ENCODE measurements at regions not wholly inside any gene's neighbourhood (a gene's known extent, or its start where the extent isn't known, plus 50 kb on each side); places are given as distances from the start of the nearest gene placed in this dataset.
"Not testable (repeated sequence)": the region's sequence is repeated elsewhere in the genome, so short reads cannot be mapped to it uniquely, and the experiment has no call there.

DNA sequence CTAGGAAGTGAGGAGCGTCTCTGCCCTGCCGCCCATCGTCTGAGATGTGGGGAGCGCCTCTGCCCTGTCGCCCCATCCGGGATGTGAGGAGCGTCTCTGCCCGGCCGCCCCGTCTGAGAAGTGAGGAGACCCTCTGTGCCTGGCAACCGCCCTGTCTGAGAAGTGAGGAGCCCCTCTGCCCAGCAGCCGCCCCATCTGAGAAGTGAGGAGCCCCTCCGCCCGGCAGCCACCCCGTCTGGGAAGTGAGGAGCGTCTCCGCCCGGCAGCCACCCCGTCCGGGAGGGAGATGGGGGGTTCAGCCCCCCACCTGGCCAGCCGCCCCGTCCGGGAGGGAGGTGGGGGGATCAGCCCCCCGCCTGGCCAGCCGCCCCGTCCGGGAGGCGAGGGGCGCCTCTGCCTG, 840.5 kb upstream of the CHORDC1 start:
- in situ Hi-C loops (cut with MboI; ENCODE audit: low sequenced_read_pairs); H3K4me1 ChIP-seq: not testable (repeated sequence)

GRCh38 chr11:91047882-91048281, 825.0 kb upstream of the CHORDC1 start:
- H3K4me1 ChIP-seq: no peaks in the 10 kb centered on the region
- no peaks in the 10 kb centered on the region for H3K9me3 ChIP-seq
- in situ Hi-C loops (cut with MboI; ENCODE audit: low sequenced_read_pairs): no loop called here
- DNase-seq (ENCODE audit: low spot score in 2 of 2): no peak
- no peaks in the 10 kb centered on the region for H3K27me3 ChIP-seq (ENCODE audit: low read depth)
- H3K4me3 ChIP-seq: no peak overlapping the region
- no peaks in the 10 kb centered on the region for H3K36me3 ChIP-seq (replicated peaks)

More for the DNA sequence above, 840.5 kb upstream of the CHORDC1 start:
- H3K4me3 ChIP-seq; DNase-seq (ENCODE audit: low spot score in 2 of 2); H3K27me3 ChIP-seq (ENCODE audit: low read depth); H3K9me3 ChIP-seq; H3K36me3 ChIP-seq (replicated peaks): not testable (repeated sequence)

GRCh38 chr11:91046261-91046660, 823.4 kb upstream of the CHORDC1 start:
- Histone ChIP-seq H3K4me1 (no peaks in the 10 kb centered on the region), H3K9me3 (no peaks in the 10 kb centered on the region), H3K27me3 (ENCODE audit: low read depth) (no peaks in the 10 kb centered on the region), H3K36me3 (replicated peaks) (no peaks in the 10 kb centered on the region), H3K4me3 (no peak overlapping the region)
- in situ Hi-C loops (cut with MboI; ENCODE audit: low sequenced_read_pairs): no loop called here
- no peak for DNase-seq (ENCODE audit: low spot score in 2 of 2)

DNA sequence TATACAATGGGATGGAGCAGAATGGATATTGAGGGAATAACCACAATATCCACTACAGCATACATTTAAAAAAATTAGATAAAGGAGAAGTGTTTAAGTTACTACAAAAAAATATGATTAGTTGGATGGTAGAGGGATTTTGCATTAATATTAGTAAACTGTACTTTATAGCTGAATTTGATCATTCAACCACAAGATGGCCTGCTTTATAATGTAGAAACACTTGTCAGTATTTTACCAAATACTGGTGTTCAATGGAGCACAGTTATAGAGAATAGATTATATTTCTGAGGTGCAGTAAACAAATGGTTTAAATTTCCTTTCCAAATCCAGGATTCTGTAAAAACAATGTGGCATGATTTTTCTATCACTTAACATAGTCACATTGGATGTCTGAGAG, 818.8 kb upstream of the CHORDC1 start:
- no peak for DNase-seq (ENCODE audit: low spot score in 2 of 2)
- no peaks in the 10 kb centered on the region for H3K9me3 ChIP-seq
- in situ Hi-C loops (cut with MboI; ENCODE audit: low sequenced_read_pairs): no loop called here

DNA sequence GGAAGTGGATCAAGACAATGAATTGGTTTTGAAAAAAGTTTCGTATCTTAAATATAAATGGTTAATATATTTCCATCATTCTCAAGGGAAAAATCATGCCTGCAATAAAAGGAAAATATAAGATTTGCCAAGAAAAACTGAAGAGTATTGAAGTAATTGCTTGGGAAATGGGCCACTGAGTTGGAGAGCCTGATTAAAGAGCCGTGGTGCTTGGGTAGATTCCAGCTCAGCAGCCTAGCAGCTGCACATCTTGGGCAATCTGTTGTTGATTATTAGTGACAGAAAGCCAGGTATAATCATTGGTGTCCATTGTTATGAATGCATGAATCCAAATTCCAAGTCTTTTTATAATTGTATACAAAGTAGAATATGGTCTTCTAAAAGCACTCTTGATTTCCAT, 800.9 kb upstream of the CHORDC1 start:
- H3K4me1 ChIP-seq: no peaks in the 10 kb centered on the region
- DNase-seq (ENCODE audit: low spot score in 2 of 2): no peak
- H3K36me3 ChIP-seq (replicated peaks): no peaks in the 10 kb centered on the region
- no peaks in the 10 kb centered on the region for H3K27me3 ChIP-seq (ENCODE audit: low read depth)
- H3K9me3 ChIP-seq: no peaks in the 10 kb centered on the region
- no peak overlapping the region for H3K4me3 ChIP-seq
- in situ Hi-C loops (cut with MboI; ENCODE audit: low sequenced_read_pairs): no loop called here

More for the DNA sequence above, 818.8 kb upstream of the CHORDC1 start:
- no peak overlapping the region for H3K4me3 ChIP-seq
- H3K36me3 ChIP-seq (replicated peaks): no peaks in the 10 kb centered on the region
- H3K27me3 ChIP-seq (ENCODE audit: low read depth): no peaks in the 10 kb centered on the region
- no peaks in the 10 kb centered on the region for H3K4me1 ChIP-seq

DNA sequence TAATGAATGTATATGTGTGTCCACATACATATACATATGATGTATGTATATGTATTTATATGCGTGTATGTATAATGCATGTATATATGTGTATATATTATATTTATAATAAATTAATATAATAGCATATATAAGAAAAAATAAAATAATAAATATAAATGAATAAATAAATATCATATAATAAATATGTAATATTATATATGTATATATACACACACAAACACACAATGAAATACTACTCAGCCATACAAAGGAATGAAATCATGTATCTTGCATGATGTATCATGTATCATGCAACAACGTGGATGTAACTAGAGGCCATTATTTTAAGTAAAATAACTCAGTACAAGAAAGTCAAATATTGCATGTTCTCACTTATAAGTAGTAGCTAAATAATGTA, 788.7 kb upstream of the CHORDC1 start:
- Histone ChIP-seq H3K36me3 (replicated peaks) (no peaks in the 10 kb centered on the region), H3K4me1 (no peaks in the 10 kb centered on the region), H3K27me3 (ENCODE audit: low read depth) (no peaks in the 10 kb centered on the region), H3K4me3 (no peak overlapping the region), H3K9me3 (no peaks in the 10 kb centered on the region)
- no peak for DNase-seq (ENCODE audit: low spot score in 2 of 2)
- in situ Hi-C loops (cut with MboI; ENCODE audit: low sequenced_read_pairs): no loop called here

- Histone ChIP-seq H3K9me3 (no peaks in the 10 kb centered on the region), H3K4me1 (no peaks in the 10 kb centered on the region), H3K36me3 (replicated peaks) (no peaks in the 10 kb centered on the region), H3K27me3 (ENCODE audit: low read depth) (no peaks in the 10 kb centered on the region), H3K4me3 (no peak overlapping the region)
- DNase-seq (ENCODE audit: low spot score in 2 of 2): no peak
- in situ Hi-C loops (cut with MboI; ENCODE audit: low sequenced_read_pairs): no loop called here
These were observed 782.6 kb upstream of the CHORDC1 start for GRCh38 chr11:91005458-91005857.

DNA sequence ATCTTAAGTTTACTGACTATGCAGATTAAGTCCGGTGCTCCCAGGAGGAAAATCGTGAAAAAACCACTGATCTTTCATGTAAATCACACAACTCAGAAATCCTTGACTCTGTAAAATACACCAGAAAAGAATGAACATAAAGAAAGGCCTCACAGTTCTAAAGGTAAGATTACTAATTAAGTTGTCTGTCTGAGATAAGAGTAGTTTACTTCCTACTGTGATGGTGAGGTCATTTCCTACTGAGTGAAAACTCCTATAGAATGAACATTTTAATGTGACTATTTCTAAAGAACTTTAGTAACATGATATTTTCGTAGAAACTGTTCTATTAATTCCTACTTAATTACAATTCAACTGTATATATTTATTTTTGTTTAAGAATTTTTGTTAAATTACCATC, 774.4 kb upstream of the CHORDC1 start:
- Histone ChIP-seq H3K4me1 (no peaks in the 10 kb centered on the region), H3K27me3 (ENCODE audit: low read depth) (0 out of 2 replicates have a peak, but pooled peaks cover 3% of the 10 kb centered on the region), H3K36me3 (replicated peaks) (no peaks in the 10 kb centered on the region), H3K4me3 (no peak overlapping the region), H3K9me3 (no peaks in the 10 kb centered on the region)
- in situ Hi-C loops (cut with MboI; ENCODE audit: low sequenced_read_pairs): no loop called here
- no peak for DNase-seq (ENCODE audit: low spot score in 2 of 2)

GRCh38 chr11:90972159-90972558, 749.3 kb upstream of the CHORDC1 start:
- H3K9me3 ChIP-seq; DNase-seq (ENCODE audit: low spot score in 2 of 2); H3K4me3 ChIP-seq; in situ Hi-C loops (cut with MboI; ENCODE audit: low sequenced_read_pairs); H3K4me1 ChIP-seq; H3K27me3 ChIP-seq (ENCODE audit: low read depth); H3K36me3 ChIP-seq (replicated peaks): not testable (repeated sequence)

GRCh38 chr11:90947930-90948329, 725.1 kb upstream of the CHORDC1 start:
- no peaks in the 10 kb centered on the region; the same call in 1 of the 2 replicates for H3K36me3 ChIP-seq (replicated peaks)
- no peaks in the 10 kb centered on the region for H3K9me3 ChIP-seq
- H3K4me3 ChIP-seq: no peak overlapping the region
- H3K4me1 ChIP-seq: no peaks in the 10 kb centered on the region
- no peaks in the 10 kb centered on the region; the same call in 1 of the 2 replicates for H3K27me3 ChIP-seq (ENCODE audit: low read depth)
- no peak for DNase-seq (ENCODE audit: low spot score in 2 of 2)
- in situ Hi-C loops (cut with MboI; ENCODE audit: low sequenced_read_pairs): no loop called here

- Histone ChIP-seq H3K27me3 (ENCODE audit: low read depth) (no peaks in the 10 kb centered on the region), H3K4me3 (no peak overlapping the region), H3K9me3 (no peaks in the 10 kb centered on the region), H3K36me3 (replicated peaks) (no peaks in the 10 kb centered on the region), H3K4me1 (no peaks in the 10 kb centered on the region)
- DNase-seq (ENCODE audit: low spot score in 2 of 2): no peak
- in situ Hi-C loops (cut with MboI; ENCODE audit: low sequenced_read_pairs): no loop called here
These were observed 707.4 kb upstream of the CHORDC1 start for GRCh38 chr11:90930252-90930651.

- no peaks in the 10 kb centered on the region for H3K9me3 ChIP-seq
- in situ Hi-C loops (cut with MboI; ENCODE audit: low sequenced_read_pairs): no loop called here
- no peaks in the 10 kb centered on the region for H3K36me3 ChIP-seq (replicated peaks)
- no peaks in the 10 kb centered on the region for H3K4me1 ChIP-seq
- no peaks in the 10 kb centered on the region for H3K27me3 ChIP-seq (ENCODE audit: low read depth)
- H3K4me3 ChIP-seq: no peak overlapping the region
- no peak for DNase-seq (ENCODE audit: low spot score in 2 of 2)
These were observed 696.5 kb upstream of the CHORDC1 start for GRCh38 chr11:90919332-90919731.

- Histone ChIP-seq H3K36me3 (replicated peaks) (no peaks in the 10 kb centered on the region), H3K27me3 (ENCODE audit: low read depth) (no peaks in the 10 kb centered on the region), H3K9me3 (no peaks in the 10 kb centered on the region), H3K4me3 (no peak overlapping the region), H3K4me1 (no peaks in the 10 kb centered on the region)
- no peak for DNase-seq (ENCODE audit: low spot score in 2 of 2)
- in situ Hi-C loops (cut with MboI; ENCODE audit: low sequenced_read_pairs): no loop called here
These were observed 693.9 kb upstream of the CHORDC1 start for GRCh38 chr11:90916706-90917105.

DNA sequence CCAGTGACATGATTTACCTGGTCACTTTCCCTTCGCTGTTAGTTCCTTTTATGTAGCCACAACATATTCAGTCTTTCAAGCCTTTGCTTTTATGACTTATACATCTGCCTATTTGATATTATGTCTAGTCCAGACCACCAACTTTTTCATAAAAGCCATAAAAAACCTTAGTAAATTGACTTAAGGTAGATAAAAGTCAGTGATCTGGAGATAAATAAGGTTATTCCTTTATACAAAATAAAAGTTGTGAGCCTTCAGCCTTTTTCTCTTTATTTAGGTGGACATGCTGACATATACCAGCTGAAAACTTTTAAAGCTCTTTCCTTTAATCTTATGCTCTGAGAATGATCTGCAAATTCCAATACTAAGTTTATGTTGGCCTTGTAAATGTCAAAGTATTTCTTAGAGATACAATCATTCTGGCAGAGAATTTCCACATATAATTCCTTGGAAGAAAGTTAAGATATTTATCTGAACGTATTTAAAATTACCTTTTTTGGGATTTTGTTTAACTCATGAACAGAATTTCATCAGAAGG, 690.4 kb upstream of the CHORDC1 start:
- Histone ChIP-seq H3K4me3 (no peak overlapping the region), H3K9me3 (no peaks in the 10 kb centered on the region), H3K27me3 (ENCODE audit: low read depth) (no peaks in the 10 kb centered on the region), H3K36me3 (replicated peaks) (no peaks in the 10 kb centered on the region), H3K4me1 (no peaks in the 10 kb centered on the region)
- DNase-seq (ENCODE audit: low spot score in 2 of 2): no peak
- in situ Hi-C loops (cut with MboI; ENCODE audit: low sequenced_read_pairs): no loop called here

DNA sequence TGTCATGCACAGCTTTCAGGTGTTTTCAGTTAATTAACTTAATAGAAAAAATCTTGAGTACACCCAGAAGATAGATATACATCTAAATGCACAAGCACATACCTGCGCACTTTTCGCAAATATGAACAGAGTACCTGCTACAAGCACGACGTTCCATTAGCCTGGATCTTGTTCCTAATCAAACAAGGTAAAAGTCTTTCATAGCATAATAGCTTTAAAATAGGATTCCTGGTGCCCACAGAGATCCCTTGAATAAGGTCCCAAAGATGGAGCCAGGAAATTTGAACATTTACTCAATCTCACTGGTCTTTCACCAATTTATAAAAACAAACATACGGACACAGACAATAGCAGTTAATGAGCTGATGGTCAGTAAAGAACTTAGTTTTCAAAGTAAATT, 689.8 kb upstream of the CHORDC1 start:
- Histone ChIP-seq H3K36me3 (replicated peaks) (no peaks in the 10 kb centered on the region), H3K4me1 (no peaks in the 10 kb centered on the region), H3K27me3 (ENCODE audit: low read depth) (no peaks in the 10 kb centered on the region), H3K9me3 (no peaks in the 10 kb centered on the region), H3K4me3 (no peak overlapping the region)
- no peak for DNase-seq (ENCODE audit: low spot score in 2 of 2)
- in situ Hi-C loops (cut with MboI; ENCODE audit: low sequenced_read_pairs): no loop called here

Measured in HAP-1 (cell line).